Trophoblast cell (in vitro differentiated cells and primary cell): ENCODE measurements at regions not wholly inside any gene's neighbourhood (a gene's known extent, or its start where the extent isn't known, plus 50 kb on each side); places are given as distances from the start of the nearest gene placed in this dataset.

Experiments
- DNase-seq, 2 donors: peaks; one replicate each; pipeline ENCODE4 v3.0.0-alpha.2; 2016
- H2AFZ ChIP-seq: 2 replicates; pipeline ENCODE4 v1.6.1; 2013; ENCODE audit warnings: low read length, moderate library complexity, mild to moderate bottlenecking; ENCODE audit not compliant: insufficient read depth, poor library complexity
- H2AK5ac ChIP-seq: 2 replicates; pipeline ENCODE4 v1.6.1; 2013; ENCODE audit warnings: mild to moderate bottlenecking, low read length
- H2BK120ac ChIP-seq: 2 replicates; pipeline ENCODE4 v1.6.1; 2013; ENCODE audit warnings: low read length, mild to moderate bottlenecking, moderate library complexity; ENCODE audit not compliant: insufficient read depth, poor library complexity
- H2BK12ac ChIP-seq: 2 replicates; pipeline ENCODE4 v1.6.1; 2013; ENCODE audit warnings: mild to moderate bottlenecking, low read length, moderate library complexity
- H2BK5ac ChIP-seq: 2 replicates; pipeline ENCODE4 v1.6.1; 2013; ENCODE audit warnings: low read length, low read depth, moderate library complexity, mild to moderate bottlenecking; ENCODE audit not compliant: poor library complexity
- H3K14ac ChIP-seq: 2 replicates; pipeline ENCODE4 v1.6.1; 2013; ENCODE audit warnings: mild to moderate bottlenecking, low read length
- H3K18ac ChIP-seq: 2 replicates; pipeline ENCODE4 v1.6.1; 2013; ENCODE audit warnings: mild to moderate bottlenecking, low read length
- H3K23ac ChIP-seq: 2 replicates; pipeline ENCODE4 v1.6.1; 2013; ENCODE audit warnings: low read length
- H3K27ac ChIP-seq: 2 replicates; pipeline ENCODE4 v1.5.1; 2013; ENCODE audit warnings: low read depth, mild to moderate bottlenecking, inconsistent platforms, low read length, moderate library complexity
- H3K27me3 ChIP-seq: 2 replicates; pipeline ENCODE4 v1.6.1; 2013; ENCODE audit warnings: inconsistent platforms, mild to moderate bottlenecking, low read length, moderate library complexity; ENCODE audit not compliant: insufficient read depth
- H3K36me3 ChIP-seq, 2 experiments: 1 replicate in 1 of 2; 2 replicates in 1 of 2; pipeline ENCODE4 v1.6.1; 2013; ENCODE audit warnings: low read length in 2 of 2, mild to moderate bottlenecking in 2 of 2, moderate library complexity in 1 of 2; ENCODE audit not compliant: insufficient read depth in 2 of 2, control insufficient read depth in 1 of 2
- H3K4ac ChIP-seq: 2 replicates; pipeline ENCODE4 v1.6.1; 2013; ENCODE audit warnings: low read depth, mild to moderate bottlenecking, low read length, moderate library complexity
- H3K4me1 ChIP-seq, 2 experiments: 1 replicate in 1 of 2; 2 replicates in 1 of 2; pipeline ENCODE4 v1.6.1; 2013; ENCODE audit warnings: low read length in 2 of 2, mild to moderate bottlenecking in 2 of 2, moderate library complexity in 1 of 2; ENCODE audit not compliant: insufficient read depth in 2 of 2, control insufficient read depth in 1 of 2
- H3K4me2 ChIP-seq: 2 replicates; pipeline ENCODE4 v1.6.1; 2013; ENCODE audit warnings: inconsistent platforms, mild to moderate bottlenecking, low read length, moderate library complexity
- H3K4me3 ChIP-seq: 2 replicates; pipeline ENCODE4 v1.5.1; 2013; ENCODE audit warnings: mild to moderate bottlenecking, low read depth, low read length, inconsistent platforms
- H3K79me1 ChIP-seq: one replicate; pipeline ENCODE4 v1.6.1; 2013; ENCODE audit warnings: low read length
- H3K79me2 ChIP-seq: 2 replicates; pipeline ENCODE4 v1.6.1; 2013; ENCODE audit warnings: low read length, mild to moderate bottlenecking; ENCODE audit not compliant: control insufficient read depth, insufficient read depth, poor library complexity
- H3K9ac ChIP-seq: 2 replicates; pipeline ENCODE4 v1.6.1; 2013; ENCODE audit warnings: mild to moderate bottlenecking, low read length
- H3K9me3 ChIP-seq: 2 replicates; pipeline ENCODE4 v1.6.1; 2013; ENCODE audit warnings: low read depth, mild to moderate bottlenecking, control low read depth, inconsistent platforms, low read length; ENCODE audit not compliant: insufficient read depth
- H4K12ac ChIP-seq: 2 replicates; pipeline ENCODE4 v1.6.1; 2013; ENCODE audit warnings: low read depth, mild to moderate bottlenecking, low read length, moderate library complexity
- H4K8ac ChIP-seq: 2 replicates; pipeline ENCODE4 v1.6.1; 2013; ENCODE audit warnings: low read depth, mild to moderate bottlenecking, low read length, moderate library complexity
- H4K91ac ChIP-seq: one replicate; pipeline ENCODE4 v1.6.1; 2013; ENCODE audit warnings: low read depth, mild to moderate bottlenecking, low read length, moderate library complexity
- WGBS: extraction: QIAGEN DNeasy Blood & Tissue Kit; methylation state at CpG from one replicate; pipeline ENCODE4 v1.1.7; 2013; ENCODE audit warnings: missing lambda C conversion rate; ENCODE audit not compliant: insufficient read length, insufficient coverage; ENCODE audit errors: extremely low coverage; 5-methylcytosine and 5-hydroxymethylcytosine counted together

- WGBS, result no CpG with 5 or more reads among the region's 16 CpGs
- no peak for DNase-seq
Measured at GRCh38 chr13:111953546-111954178, 113.3 kb upstream of the SOX1 start.

GRCh38 chr13:111954661-111955411 is 112.1 kb upstream of the SOX1 start:
- no peak overlapping the region for H3K4ac ChIP-seq
- WGBS, result no CpG with 5 or more reads among the region's 18 CpGs

More at GRCh38 chr13:111953546-111954178, 113.3 kb upstream of the SOX1 start:
- H2BK12ac ChIP-seq, result no peak overlapping the region
- no peak overlapping the region for H3K18ac ChIP-seq
- H3K14ac ChIP-seq, result no peak overlapping the region
- H2AK5ac ChIP-seq, result no peak overlapping the region
- H3K36me3 ChIP-seq, result no peaks in the 10 kb centered on the region
- no peak overlapping the region for H3K23ac ChIP-seq
- H2BK120ac ChIP-seq, result no peak overlapping the region
- H3K27ac ChIP-seq, result no peak overlapping the region
- H3K79me1 ChIP-seq, result no peaks in the 10 kb centered on the region
- no peaks in the 10 kb centered on the region for H3K4me1 ChIP-seq
- H4K8ac ChIP-seq, result no peak overlapping the region
- no peak overlapping the region for H4K12ac ChIP-seq
- no peak overlapping the region for H3K4ac ChIP-seq
- no peak overlapping the region for H4K91ac ChIP-seq
- H3K4me2 ChIP-seq, result no peak overlapping the region
- H3K79me2 ChIP-seq, result no peaks in the 10 kb centered on the region
- H3K27me3 ChIP-seq, result no peaks in the 10 kb centered on the region
- no peak overlapping the region for H3K9ac ChIP-seq
- no peak overlapping the region for H2AFZ ChIP-seq
- no peak overlapping the region for H3K4me3 ChIP-seq
- no peak overlapping the region for H2BK5ac ChIP-seq
- peaks cover 27% of the 10 kb centered on the region for H3K9me3 ChIP-seq

DNA sequence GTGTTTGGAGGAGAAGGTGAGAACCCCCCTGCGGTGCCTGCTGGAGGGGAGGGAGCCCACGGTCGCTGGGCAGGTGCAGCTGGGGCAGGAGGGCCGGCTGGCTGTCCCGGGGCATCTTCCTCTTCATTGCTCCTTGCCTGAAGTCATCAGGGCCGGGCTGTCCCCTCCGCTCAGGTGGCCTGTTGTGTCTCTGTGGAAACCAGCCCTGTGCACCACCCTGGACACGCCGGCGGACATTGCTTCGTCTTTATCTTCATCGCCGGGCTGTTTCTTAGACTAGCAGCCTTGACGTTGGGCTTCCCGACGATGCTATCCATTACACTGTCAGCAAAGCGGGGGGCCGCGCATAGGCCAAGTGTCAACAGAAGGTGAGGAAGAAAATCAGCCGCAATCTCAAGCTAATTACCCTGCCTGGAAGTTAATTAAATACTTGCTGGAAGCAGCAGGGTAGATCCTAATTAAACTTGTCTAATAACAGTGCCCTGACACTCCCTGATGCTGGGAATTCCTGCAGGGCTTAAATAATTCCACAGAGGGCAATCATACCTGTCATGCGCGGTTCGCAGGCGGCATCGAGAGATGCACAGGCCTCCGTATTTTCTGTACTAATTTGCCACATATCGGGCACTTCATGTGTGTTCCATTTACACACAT is 111.4 kb upstream of the SOX1 start:
- H3K18ac ChIP-seq, result no peak overlapping the region
- no peaks in the 10 kb centered on the region for H3K4me1 ChIP-seq
- DNase-seq, result no peak
- no peak overlapping the region for H4K12ac ChIP-seq
- no peak overlapping the region for H3K9ac ChIP-seq
- H2AFZ ChIP-seq, result no peak overlapping the region
- no peak overlapping the region for H2AK5ac ChIP-seq
- no peak overlapping the region for H4K91ac ChIP-seq
- H4K8ac ChIP-seq, result no peak overlapping the region
- no peaks in the 10 kb centered on the region for H3K79me1 ChIP-seq
- H3K9me3 ChIP-seq, result peaks cover 15% of the 10 kb centered on the region
- H3K4ac ChIP-seq, result no peak overlapping the region
- no peaks in the 10 kb centered on the region for H3K27me3 ChIP-seq
- H3K4me3 ChIP-seq, result no peak overlapping the region
- H2BK12ac ChIP-seq, result no peak overlapping the region
- no peak overlapping the region for H3K23ac ChIP-seq
- H2BK120ac ChIP-seq, result no peak overlapping the region
- no peaks in the 10 kb centered on the region for H3K79me2 ChIP-seq
- H2BK5ac ChIP-seq, result no peak overlapping the region
- no CpG with 5 or more reads among the region's 27 CpGs for WGBS
- H3K4me2 ChIP-seq, result no peak overlapping the region
- H3K36me3 ChIP-seq, result no peaks in the 10 kb centered on the region
- H3K14ac ChIP-seq, result no peak overlapping the region
- H3K27ac ChIP-seq, result no peak overlapping the region

More at GRCh38 chr13:111954661-111955411, 112.1 kb upstream of the SOX1 start:
- peaks cover 18% of the 10 kb centered on the region for H3K9me3 ChIP-seq
- no peak overlapping the region for H2BK12ac ChIP-seq
- H4K91ac ChIP-seq, result no peak overlapping the region
- H2AFZ ChIP-seq, result no peak overlapping the region
- no peak overlapping the region for H3K14ac ChIP-seq
- H4K12ac ChIP-seq, result no peak overlapping the region
- H3K23ac ChIP-seq, result no peak overlapping the region
- H2AK5ac ChIP-seq, result no peak overlapping the region
- no peaks in the 10 kb centered on the region for H3K27me3 ChIP-seq
- H3K4me2 ChIP-seq, result no peak overlapping the region
- no peak overlapping the region for H2BK120ac ChIP-seq
- H3K4me1 ChIP-seq, result no peaks in the 10 kb centered on the region
- H4K8ac ChIP-seq, result no peak overlapping the region
- H3K18ac ChIP-seq, result no peak overlapping the region
- no peaks in the 10 kb centered on the region for H3K79me1 ChIP-seq
- DNase-seq, result peak; percentile 25 to 47
- no peak overlapping the region for H3K27ac ChIP-seq
- H3K79me2 ChIP-seq, result no peaks in the 10 kb centered on the region
- no peaks in the 10 kb centered on the region for H3K36me3 ChIP-seq
- no peak overlapping the region for H3K9ac ChIP-seq
- no peak overlapping the region for H2BK5ac ChIP-seq
- no peak overlapping the region for H3K4me3 ChIP-seq

DNA sequence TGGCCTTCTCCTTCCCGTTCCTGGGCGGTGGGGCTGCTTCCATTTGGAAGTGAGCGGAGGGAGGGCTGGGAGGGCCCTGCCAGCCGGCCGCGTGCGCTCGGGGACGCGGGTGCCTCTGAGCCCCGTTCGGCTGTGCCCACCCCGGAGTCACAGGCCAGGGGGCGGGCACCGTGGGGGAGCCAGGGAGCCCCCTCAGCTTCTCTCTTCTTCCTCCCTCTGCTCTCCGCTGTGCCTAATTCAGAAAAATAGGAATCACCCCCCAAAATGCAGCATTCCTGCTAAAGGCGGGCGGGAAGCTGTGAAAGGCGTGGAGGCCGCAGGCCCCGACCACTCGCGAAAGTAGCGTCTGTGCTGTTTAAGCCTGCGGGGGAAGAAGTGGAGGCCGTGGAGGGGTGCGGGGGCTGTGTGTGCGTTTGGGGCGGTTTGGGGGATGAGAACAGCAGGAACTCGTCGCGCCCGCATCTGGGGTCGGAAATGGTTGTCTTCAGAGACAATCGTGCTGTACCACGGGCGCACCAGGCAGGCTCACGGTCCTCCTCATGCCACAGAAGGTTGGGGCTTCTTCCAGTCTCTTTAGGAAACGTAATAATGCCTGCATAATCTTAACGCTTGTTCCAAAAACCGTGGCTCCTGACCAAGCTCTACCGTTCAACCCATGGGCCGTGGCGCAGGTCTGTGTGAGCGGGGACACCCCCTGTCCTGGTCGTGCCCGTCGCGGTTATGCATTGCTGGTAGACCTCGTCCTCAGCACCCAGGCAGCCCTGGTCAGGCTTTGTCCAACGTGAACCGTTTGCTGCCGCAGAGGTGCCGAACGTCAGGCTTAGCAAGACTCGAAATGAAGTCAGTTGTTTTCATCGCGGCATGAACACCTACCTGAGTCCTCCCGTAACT is 110.4 kb upstream of the SOX1 start:
- Histone ChIP-seq H2BK120ac (no peak overlapping the region), H2BK5ac (no peak overlapping the region), H3K23ac (no peak overlapping the region), H4K91ac (no peak overlapping the region), H3K9me3 (peaks cover 6% of the 10 kb centered on the region), H3K27ac (no peak overlapping the region), H3K18ac (no peak overlapping the region), H3K79me1 (no peaks in the 10 kb centered on the region), H3K4me2 (no peak overlapping the region), H3K14ac (no peak overlapping the region), H4K12ac (no peak overlapping the region), H3K27me3 (no peaks in the 10 kb centered on the region), H3K79me2 (no peaks in the 10 kb centered on the region), H3K4me1 (no peaks in the 10 kb centered on the region), H3K9ac (no peak overlapping the region), H3K36me3 (no peaks in the 10 kb centered on the region), H4K8ac (no peak overlapping the region), H3K4ac (no peak overlapping the region), H2AFZ (no peak overlapping the region), H2AK5ac (no peak overlapping the region), H2BK12ac (no peak overlapping the region), H3K4me3 (no peak overlapping the region)
- no CpG with 5 or more reads among the region's 59 CpGs for WGBS
- no peak for DNase-seq
